ENCODE measurements at regions not wholly inside any gene's neighbourhood (a gene's known extent, or its start where the extent isn't known, plus 50 kb on each side); places are given as distances from the start of the nearest gene placed in this dataset.
"Not testable (repeated sequence)": the region's sequence is repeated elsewhere in the genome, so short reads cannot be mapped to it uniquely, and the experiment has no call there.

- DNase-seq, result no peak
Observed at GRCh38 chr4:53920116-53920515, 144.3 kb downstream of the CHIC2 start.

GRCh38 chr4:53919535-53919934 lies 144.9 kb downstream of the CHIC2 start:
- DNase-seq, result no peak

GRCh38 chr4:53917729-53918128 lies 146.7 kb downstream of the CHIC2 start:
- no peak for DNase-seq

DNA sequence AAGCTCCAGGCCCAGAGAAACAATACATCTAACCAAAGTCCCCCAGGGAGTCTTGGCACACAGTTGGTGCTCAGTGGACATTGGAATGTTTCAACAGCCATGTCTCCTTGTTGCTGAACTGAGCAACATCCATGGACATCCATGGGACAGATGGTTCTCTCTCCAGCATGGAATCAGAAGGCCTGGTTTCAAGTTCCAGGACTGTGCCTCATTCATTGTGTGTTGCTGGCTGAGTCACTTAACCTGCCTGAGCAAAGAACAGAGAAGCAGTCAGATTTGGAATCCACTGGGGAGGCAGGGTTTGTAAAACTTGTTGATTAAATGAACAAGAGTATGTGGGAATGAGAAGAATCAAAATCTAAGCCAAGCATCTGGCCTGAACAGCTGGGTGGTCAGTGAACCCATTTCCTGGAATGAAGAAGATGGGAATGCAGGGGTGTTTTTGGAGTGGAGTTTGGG lies 147.9 kb downstream of the CHIC2 start:
- no peak for DNase-seq

DNA sequence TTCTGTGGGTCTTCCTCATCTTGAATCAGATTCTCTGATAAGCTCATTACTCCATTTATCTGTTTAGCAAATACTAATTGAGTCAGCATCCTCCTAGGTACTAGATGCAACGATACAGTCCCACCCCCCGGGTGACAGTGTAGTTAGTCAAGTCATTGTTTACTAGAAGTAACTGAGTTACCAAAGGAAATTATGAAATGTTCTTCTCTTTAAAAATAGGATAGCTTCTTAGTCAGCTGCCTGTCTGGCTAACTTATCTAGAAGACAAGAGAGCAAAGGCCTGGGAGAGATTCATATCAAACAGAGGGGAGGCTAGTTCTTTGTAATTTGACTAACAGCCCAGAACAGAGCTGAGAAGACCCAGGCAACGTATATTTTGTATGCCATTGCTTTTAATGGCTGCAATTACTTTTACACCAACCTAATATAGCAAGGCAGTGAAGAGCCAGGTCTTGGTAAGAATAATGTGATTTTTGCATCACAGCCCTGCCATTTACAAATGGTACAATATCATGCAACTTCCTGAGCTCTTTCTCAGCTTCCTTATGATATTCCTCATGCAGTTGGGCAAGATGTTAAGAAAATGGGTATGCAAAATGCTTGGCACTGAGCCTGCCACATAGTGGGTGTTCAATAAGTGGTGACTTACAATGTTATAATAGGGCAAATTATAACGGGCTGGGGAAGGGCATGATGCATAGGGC lies 149.9 kb downstream of the CHIC2 start:
- peak; percentile 64 for DNase-seq

DNA sequence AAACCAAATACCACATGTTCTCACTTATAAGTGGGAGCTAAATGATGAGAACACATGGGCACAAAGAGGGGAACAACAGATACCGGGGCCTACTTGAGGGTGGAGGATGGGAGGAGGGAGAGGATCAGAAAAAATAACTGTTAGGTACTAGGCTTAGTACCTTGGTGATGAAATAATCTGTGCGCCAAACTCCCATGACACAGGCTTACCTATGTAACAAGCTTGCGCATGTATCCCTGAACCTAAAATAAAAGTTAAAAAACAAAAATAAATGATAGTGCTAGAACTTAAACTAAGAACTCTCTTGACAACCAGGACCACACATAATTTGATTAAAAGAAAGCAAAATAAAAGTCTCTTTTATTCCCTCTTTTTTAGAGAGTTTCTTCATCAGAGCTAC lies 150.6 kb downstream of the CHIC2 start:
- DNase-seq, result no peak

DNA sequence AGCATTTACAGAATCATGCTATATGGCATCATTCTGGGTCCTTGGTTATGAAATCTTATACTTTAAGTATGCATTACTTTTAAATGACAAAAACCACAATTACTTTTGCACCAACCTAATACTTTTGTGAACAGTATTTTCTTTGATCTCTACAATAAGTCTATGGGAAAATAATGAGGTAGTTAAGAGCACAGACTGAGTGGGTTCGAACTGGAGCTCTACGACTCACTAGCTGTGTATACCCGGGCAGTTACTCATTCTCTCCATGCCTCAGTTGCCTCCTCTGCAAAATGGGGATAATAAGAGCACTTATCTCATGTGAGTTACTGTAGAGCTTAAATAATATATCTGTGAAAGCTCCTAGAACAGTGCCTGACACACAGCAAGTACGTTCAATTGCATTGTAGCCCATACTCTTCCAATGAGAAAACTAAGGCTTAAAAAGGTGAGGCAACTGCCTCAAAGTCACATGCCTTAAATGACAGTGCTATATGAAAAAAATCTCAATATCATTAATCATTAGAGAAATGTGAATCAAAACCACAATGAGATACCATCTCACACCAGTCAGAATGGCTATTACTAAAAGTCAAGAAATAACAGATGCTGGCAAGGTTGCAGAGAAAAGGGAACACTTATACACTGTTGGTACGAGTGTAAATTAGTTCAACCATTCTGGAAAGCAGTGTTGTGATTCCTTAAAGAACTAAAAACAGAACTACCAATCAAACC lies 151.5 kb downstream of the CHIC2 start:
- no peak for DNase-seq

GRCh38 chr4:53908661-53909078 lies 155.7 kb downstream of the CHIC2 start:
- peak; percentile 56 for DNase-seq

DNA sequence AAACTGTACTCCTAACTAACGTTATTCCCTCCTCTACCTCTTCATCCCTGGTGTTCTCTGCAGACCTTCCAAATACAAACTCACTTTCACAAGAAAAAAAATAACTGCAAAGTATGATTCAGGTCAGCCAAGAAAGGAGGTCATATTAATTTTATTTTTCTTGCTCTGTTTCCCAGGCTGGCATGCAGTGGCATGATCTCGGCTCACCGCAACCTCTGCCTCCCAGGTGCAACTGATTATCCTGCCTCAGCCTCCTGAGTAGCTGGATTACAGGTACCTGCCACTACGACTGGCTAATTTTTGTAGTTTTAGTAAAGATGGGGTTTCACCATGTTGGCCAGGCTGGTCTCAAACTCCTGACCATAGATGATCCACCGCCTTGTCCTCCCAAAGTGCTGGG lies 156.6 kb downstream of the CHIC2 start:
- no peak for DNase-seq

DNA sequence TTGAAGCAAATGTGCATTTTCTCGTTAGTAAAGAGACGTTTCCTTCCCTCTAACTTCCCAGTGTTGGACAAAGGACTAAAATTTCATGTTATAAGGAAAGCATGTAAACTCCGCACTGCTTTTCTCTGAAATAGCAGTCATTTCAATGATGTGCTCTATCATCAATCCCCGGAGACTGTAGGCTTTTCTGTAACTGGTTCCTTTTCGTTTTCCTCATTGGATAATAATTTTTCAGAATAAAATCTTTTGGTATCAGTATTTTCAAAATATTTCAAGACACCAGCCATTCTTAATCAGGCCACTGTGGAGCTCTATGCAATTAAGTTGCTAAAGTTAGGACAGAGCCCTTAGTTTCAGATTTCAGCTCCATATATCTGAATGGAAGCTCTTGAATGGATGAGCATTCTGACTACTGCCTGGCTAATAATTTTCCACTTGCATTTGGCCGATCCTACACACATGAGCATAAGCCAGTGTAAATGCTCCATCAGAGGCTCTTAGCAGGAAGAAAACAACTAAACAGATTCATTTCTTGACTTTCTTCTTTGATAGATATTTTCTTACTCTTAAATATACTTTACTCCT lies 157.7 kb downstream of the CHIC2 start:
- no peak for DNase-seq

DNA sequence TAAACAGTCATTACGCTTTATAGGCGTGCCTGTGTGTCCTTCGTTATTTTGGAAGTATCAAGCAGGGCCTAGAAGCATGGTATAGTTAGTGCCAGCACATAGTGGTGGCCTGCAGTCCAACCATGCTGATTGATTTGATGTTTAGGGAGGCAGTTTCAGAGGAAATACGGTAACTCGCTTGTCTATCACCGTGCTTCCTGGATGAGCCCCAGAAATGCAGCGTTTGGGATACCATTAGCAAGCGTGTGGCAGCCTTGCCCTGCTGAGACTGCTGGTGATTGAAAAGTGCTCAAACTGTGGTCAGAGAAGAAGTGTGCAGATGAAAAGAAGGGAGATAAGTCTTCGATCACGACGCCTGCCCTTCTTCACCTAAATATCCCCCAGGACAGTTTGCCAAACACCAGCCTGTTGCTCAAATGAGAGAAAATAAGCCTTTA lies 158.4 kb downstream of the CHIC2 start:
- DNase-seq, result no peak

- DNase-seq, result no peak
Observed at GRCh38 chr4:53905276-53905940, 159.0 kb downstream of the CHIC2 start.

DNA sequence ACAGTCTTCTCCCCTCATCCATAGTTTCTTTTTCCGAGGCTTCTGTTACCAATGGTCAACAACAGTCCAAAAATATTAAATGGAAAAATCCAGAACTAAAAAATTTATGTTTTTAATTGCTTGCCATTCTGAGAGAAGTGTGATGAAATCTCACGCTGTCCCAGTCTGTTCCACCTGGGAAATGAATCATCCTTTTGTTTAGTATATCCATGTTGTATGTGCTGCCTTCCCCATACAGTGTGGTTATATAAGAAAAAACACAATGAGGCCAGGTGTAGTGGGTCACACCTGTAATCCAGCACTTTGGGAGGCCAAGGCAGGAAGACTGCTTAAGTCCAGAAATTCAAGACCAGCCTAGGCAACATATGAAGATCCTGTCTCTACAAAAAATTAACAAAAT lies 161.6 kb downstream of the CHIC2 start:
- no peak for DNase-seq

DNA sequence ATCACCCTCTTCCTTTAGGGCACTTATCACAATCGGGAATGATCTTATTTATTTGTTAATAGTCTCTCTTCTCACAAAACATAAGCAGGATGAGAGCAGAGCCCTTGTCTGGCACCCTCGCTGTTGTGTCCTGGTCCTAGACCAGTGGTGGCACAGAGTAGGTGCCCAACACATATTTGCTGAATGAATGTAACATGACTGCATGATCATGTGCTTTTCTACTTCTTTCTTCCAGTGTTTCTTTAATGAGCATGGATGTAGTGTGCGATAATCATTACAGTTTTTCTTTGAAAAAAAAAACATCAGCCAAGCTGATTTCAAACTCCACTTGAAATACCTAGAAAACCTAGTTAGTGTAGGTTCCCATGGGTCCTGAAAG lies 164.1 kb downstream of the CHIC2 start:
- no peak for DNase-seq

GRCh38 chr4:53899586-53900270 lies 164.7 kb downstream of the CHIC2 start:
- no peak for DNase-seq

DNA sequence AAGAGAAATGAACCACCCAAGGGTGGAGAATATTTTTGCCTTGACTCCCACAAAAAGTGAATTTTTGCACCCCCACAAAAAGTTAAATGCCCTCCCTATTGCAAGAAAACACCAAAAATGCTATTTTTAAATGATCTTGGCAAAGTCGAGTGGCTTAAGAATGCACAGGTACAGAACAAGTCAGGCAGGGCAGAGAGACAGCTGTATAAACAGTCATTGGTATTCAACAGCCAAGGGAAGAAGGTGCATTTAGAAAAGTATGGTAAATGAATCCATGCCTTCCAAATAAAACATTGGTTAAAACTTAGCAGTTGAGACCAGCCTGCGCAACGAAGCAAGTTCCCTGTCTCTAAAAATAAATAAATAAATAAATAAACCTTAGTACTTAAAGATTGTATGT lies 169.3 kb downstream of the CHIC2 start:
- DNase-seq, result no peak

- no peak for DNase-seq
Observed at GRCh38 chr4:53890461-53890860, 173.9 kb downstream of the CHIC2 start.

DNA sequence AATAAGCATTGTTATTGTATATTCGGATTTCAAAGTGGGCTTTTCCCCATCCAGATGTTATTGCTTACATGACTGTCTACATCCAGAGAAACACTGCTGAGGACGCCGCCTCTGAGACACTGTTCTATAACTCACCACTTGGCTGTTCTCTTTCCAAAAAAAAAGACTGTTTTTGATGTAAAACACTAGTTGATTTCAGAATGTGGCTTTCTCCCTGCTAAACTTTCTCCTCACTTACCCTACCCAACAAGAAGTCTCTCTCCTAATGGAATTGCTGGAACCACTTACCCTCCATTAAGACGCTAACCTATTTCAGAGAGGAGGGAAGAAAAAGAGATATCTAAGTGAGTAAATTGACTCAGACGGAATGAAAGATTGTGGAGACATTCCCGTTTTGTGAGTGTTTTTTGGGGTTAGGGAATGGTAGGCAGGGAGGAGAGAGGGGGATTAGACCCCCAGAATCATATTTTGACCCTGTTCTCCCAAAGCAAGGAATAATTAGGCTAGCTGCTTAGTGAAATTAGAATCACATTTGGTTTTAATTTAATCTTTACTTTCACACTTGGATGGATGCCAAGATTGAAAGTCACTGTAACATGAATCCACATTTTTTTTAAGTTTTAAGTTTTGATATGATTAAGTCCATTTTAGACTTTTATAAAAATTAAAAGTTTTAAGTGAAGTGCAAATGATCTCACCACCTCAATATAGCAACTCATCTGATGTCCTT lies 174.9 kb downstream of the CHIC2 start:
- no peak for DNase-seq

DNA sequence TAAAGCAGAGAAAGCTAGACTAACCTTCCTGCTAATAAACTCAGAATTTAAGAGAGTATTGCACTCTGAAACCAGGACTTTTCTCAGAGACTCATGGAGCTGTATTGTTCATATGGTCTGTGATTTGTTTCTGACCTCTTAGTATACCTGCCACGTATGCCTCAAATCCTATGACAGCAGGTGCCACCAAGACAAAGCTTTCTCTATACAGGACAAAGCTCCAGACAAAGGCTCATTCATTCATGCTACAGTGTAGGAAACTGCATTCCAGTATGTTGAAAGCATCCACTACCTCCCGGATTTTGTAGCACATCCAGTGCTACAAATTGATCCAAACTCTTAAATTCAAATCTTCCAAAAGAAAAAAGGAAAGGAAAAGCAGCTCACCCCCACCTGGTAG lies 178.3 kb downstream of the CHIC2 start:
- no peak for DNase-seq

- no peak for DNase-seq
Observed at GRCh38 chr4:53885668-53886067, 178.7 kb downstream of the CHIC2 start.

GRCh38 chr4:53877096-53877495 lies 187.3 kb downstream of the CHIC2 start:
- not testable (repeated sequence) for DNase-seq

- DNase-seq, result no peak
Observed at GRCh38 chr4:53866055-53866454, 198.3 kb downstream of the CHIC2 start.

Data from T1000 (cell line).